ENCODE measurements at regions not wholly inside any gene's neighbourhood (a gene's known extent, or its start where the extent isn't known, plus 50 kb on each side); places are given as distances from the start of the nearest gene placed in this dataset.
A peak's percentile ranks its signal among the peaks of the same experiment; 100 is the strongest.

GRCh38 chr4:62133101-62133897 lies 933.2 kb downstream of the ADGRL3 start:
- no peak for DNase-seq
- ATAC-seq: peak; percentile 91
- intact Hi-C loops (cut with micrococcal nuclease): no loop called here

DNA sequence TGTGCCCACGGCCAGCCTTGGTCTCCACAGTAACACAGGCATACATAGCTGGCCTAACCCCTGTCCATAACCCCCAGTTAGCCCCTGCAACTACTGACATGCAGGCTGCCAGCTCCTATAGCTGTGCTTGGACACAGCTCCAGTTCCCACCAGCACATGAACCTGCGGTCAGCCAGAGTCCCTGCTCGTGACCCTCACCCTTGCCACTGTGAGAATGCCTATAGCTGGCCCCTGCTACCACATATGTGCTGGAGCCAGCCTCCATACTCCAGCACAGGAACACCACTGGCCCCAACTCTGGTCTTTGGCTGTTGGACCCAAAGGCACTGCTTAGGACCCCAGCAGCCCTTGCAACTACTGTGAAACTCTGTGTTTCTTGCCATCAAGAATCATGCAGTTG lies 930.9 kb downstream of the ADGRL3 start:
- DNase-seq (no peak), ATAC-seq (no peak)
- intact Hi-C loops (cut with micrococcal nuclease): no loop called here

DNA sequence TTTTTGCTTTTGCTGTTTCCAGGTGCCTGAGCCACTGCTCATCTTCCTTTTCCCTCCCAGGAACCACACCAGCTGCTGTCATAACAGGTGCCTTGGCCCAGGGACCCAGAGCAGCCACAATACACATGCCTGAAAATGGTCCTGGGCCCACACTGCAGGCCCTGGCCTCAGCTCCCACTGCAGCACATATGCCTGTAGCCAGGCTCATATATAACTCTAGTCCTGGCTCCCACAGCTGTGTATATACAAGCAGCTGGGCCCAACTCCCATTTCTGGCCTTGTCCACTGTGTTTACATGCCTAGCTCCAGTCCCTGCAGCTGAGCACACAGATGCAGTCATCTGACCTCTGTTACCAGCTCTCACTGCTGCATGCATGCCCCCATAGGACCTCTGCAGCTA lies 930.5 kb downstream of the ADGRL3 start:
- ATAC-seq (no peak), DNase-seq (no peak)
- intact Hi-C loops (cut with micrococcal nuclease): no loop called here

DNA sequence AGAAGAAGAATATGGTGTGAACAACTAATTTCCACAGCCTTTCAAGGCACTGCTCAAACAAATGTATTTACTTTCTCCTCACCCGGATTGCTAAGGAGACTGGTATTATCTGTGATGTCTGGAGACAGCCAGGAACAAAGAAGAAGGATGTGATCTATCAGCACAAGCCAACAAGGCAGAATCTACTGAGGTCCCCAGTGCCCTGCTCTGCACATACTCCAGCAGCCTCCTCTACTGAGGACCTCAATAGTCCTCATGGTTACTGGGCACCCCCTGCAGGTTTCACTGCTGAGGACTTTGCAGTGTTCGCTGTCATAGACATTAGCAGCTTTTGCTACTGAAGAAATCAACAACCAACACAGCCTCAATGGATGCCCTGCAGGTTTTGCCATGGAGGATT lies 930.1 kb downstream of the ADGRL3 start:
- intact Hi-C loops (cut with micrococcal nuclease): no loop called here
- DNase-seq (no peak), ATAC-seq (no peak)

Data from left ventricle myocardium superior (tissue), 1 donor.